PC-9 (cell line): ENCODE measurements at regions not wholly inside any gene's neighbourhood (a gene's known extent, or its start where the extent isn't known, plus 50 kb on each side); places are given as distances from the start of the nearest gene placed in this dataset.

Experiments
- BruUV-seq: library from RNA; stranded (reverse); fragments of 400-500 nt; replicated peaks from 2 replicates; lab custom pipeline; 2021; lab: Mats Ljungman, UMichigan
- CTCF ChIA-PET: fragments of 300-600 bp; sonication (Branson Sonifier 250); formaldehyde crosslinking; loops from one replicate; lab custom pipeline; 2022; ENCODE audit warnings: antibody characterized with exemption; lab: Charles Lee
- POLR2A ChIA-PET: fragments of 300-600 bp; sonication (Branson Sonifier 250); formaldehyde crosslinking; loops from one replicate; lab custom pipeline; 2022; ENCODE audit warnings: antibody characterized with exemption; ENCODE audit not compliant: unreplicated experiment; lab: Charles Lee
- DNase-seq, 2 experiments: peaks; one replicate each; pipeline versions ENCODE4 v3.0.0 to v3.0.0-alpha.2; 2015 to 2022; ENCODE audit warnings: mixed read lengths in 1 of 2
- H2AFZ ChIP-seq: fragments of 200-600 bp; sonication (generic); 2 replicates; pipeline ENCODE4 v1.8.1; 2017; ENCODE audit warnings: antibody characterized with exemption
- H3F3A ChIP-seq: fragments of 200-600 bp; sonication (generic); 2 replicates; pipeline ENCODE4 v1.8.1; 2017; ENCODE audit warnings: antibody characterized with exemption, mild to moderate bottlenecking, low read depth; ENCODE audit not compliant: insufficient read depth
- H3K27ac ChIP-seq: fragments of 200-600 bp; sonication (generic); 2 replicates; pipeline ENCODE4 v1.6.1; 2016; ENCODE audit warnings: mixed run types
- H3K27me3 ChIP-seq: fragments of 200-600 bp; sonication (generic); 2 replicates; pipeline ENCODE4 v1.6.1; 2016; ENCODE audit warnings: low read depth, mixed run types; ENCODE audit not compliant: insufficient read depth
- H3K36me3 ChIP-seq: fragments of 200-600 bp; sonication (generic); 2 replicates; pipeline ENCODE4 v1.6.1; 2016; ENCODE audit warnings: low read depth, mixed run types
- H3K4me1 ChIP-seq: fragments of 200-600 bp; sonication (generic); replicated peaks from 2 replicates; pipeline ENCODE4 v1.6.1; 2016; ENCODE audit warnings: mixed run types; ENCODE audit not compliant: insufficient read depth
- H3K4me2 ChIP-seq: fragments of 200-600 bp; sonication (generic); 2 replicates; pipeline ENCODE4 v1.6.1; 2017; ENCODE audit warnings: mixed run types
- H3K4me3 ChIP-seq: fragments of 200-600 bp; sonication (generic); 2 replicates; pipeline ENCODE4 v1.6.1; 2016; ENCODE audit warnings: mixed run types
- H3K79me2 ChIP-seq: fragments of 200-600 bp; sonication (generic); 2 replicates; pipeline ENCODE4 v1.6.1; 2017; ENCODE audit warnings: low read depth, mixed run types
- H3K9me2 ChIP-seq: fragments of 200-600 bp; sonication (generic); 2 replicates; pipeline ENCODE4 v1.8.1; 2017; ENCODE audit warnings: mild to moderate bottlenecking; ENCODE audit not compliant: insufficient read depth
- H3K9me3 ChIP-seq: fragments of 200-600 bp; sonication (generic); 2 replicates; pipeline ENCODE4 v1.8.1; 2016; ENCODE audit warnings: low read depth; ENCODE audit not compliant: insufficient read depth
- H4K20me1 ChIP-seq: fragments of 200-600 bp; sonication (generic); 2 replicates; pipeline ENCODE4 v1.8.1; 2017; ENCODE audit not compliant: insufficient read depth
- CTCF ChIP-seq: fragments of 200-600 bp; sonication (generic); conservative IDR thresholded peaks from 2 replicates; pipeline ENCODE4 v1.6.1; 2017; ENCODE audit warnings: mixed run types, antibody characterized with exemption, mild to moderate bottlenecking, moderate library complexity
- EZH2 ChIP-seq: fragments of 200-600 bp; sonication (generic); IDR thresholded peaks from 2 replicates; pipeline ENCODE4 v1.8.0; 2017; ENCODE audit warnings: antibody characterized with exemption, low read depth
- intact Hi-C: fragments of 100-400 bp; cut with micrococcal nuclease; formaldehyde crosslinking; loops from one replicate; pipeline ENCODE4 v1.10.0; 2022; ENCODE audit not compliant: unreplicated experiment

DNA sequence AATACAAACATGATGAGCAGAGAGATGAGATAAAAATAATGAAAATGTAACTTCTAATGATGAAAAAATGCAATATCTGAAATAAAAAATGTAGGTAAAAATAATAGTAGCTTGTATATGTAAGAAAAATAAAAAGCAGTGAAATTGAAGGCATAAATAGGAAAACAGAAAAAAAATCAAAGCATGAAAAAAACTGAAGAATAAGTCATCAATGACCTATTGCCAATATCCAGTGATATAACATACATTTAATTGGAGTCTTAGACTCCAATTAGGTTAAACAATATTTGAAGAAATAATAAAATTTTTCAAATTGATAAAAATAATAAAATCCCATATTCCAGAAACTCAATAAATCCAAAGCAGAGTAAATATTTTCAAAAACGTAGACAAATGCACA is 114.0 kb upstream of the HDGFL1 start:
- H3K4me1 ChIP-seq = no peaks in the 10 kb centered on the region
- no peak for DNase-seq
- H3K36me3 ChIP-seq = no peaks in the 10 kb centered on the region
- ChIA-PET POLR2A (no interaction called here), CTCF (no interaction called here)
- H4K20me1 ChIP-seq = no peaks in the 10 kb centered on the region
- no peak overlapping the region for H3K4me2 ChIP-seq
- no peaks in the 10 kb centered on the region for H3K27me3 ChIP-seq
- TF ChIP-seq EZH2 (no peak), CTCF (no peak)
- H3F3A ChIP-seq = no peaks in the 10 kb centered on the region
- H3K9me2 ChIP-seq = no peaks in the 10 kb centered on the region; the same call in 1 of the 2 replicates
- no peaks in the 10 kb centered on the region; the same call in 1 of the 2 replicates for H3K9me3 ChIP-seq
- intact Hi-C loops = no loop called here
- H3K4me3 ChIP-seq = no peak overlapping the region
- H2AFZ ChIP-seq = no peak overlapping the region
- H3K79me2 ChIP-seq = no peaks in the 10 kb centered on the region
- no TSS peak for BruUV-seq
- no peak overlapping the region for H3K27ac ChIP-seq

- Histone ChIP-seq H3K4me2 (no peak overlapping the region), H3F3A (no peaks in the 10 kb centered on the region), H3K9me2 (no peaks in the 10 kb centered on the region), H3K79me2 (no peaks in the 10 kb centered on the region), H2AFZ (no peak overlapping the region), H3K27me3 (no peaks in the 10 kb centered on the region), H3K27ac (no peak overlapping the region), H3K9me3 (no peaks in the 10 kb centered on the region), H3K4me1 (no peaks in the 10 kb centered on the region), H4K20me1 (no peaks in the 10 kb centered on the region), H3K4me3 (no peak overlapping the region), H3K36me3 (no peaks in the 10 kb centered on the region)
- BruUV-seq = no TSS peak
- ChIA-PET POLR2A (no interaction called here), CTCF (no interaction called here)
- no peak for DNase-seq
- intact Hi-C loops = no loop called here
- no peak for TF ChIP-seq CTCF
- TF ChIP-seq EZH2 = no peak
Measured at GRCh38 chr6:22457996-22458395, 111.4 kb upstream of the HDGFL1 start.

GRCh38 chr6:22466665-22467245 is 102.6 kb upstream of the HDGFL1 start:
- DNase-seq = no peak
- CTCF ChIA-PET = no interaction called here
- POLR2A ChIA-PET = no interaction called here
- H3K27me3 ChIP-seq = no peaks in the 10 kb centered on the region
- no peaks in the 10 kb centered on the region for H3K9me2 ChIP-seq
- H3K4me3 ChIP-seq = no peak overlapping the region
- no TSS peak for BruUV-seq
- H3K27ac ChIP-seq = no peak overlapping the region
- no peaks in the 10 kb centered on the region for H3F3A ChIP-seq
- H3K4me1 ChIP-seq = 0 out of 2 replicates have a peak, but pooled peaks cover 4% of the 10 kb centered on the region
- no peak overlapping the region for H3K4me2 ChIP-seq
- H3K36me3 ChIP-seq = no peaks in the 10 kb centered on the region
- H4K20me1 ChIP-seq = no peaks in the 10 kb centered on the region
- intact Hi-C loops = no loop called here
- no peak for TF ChIP-seq CTCF
- no peaks in the 10 kb centered on the region for H3K79me2 ChIP-seq
- H2AFZ ChIP-seq = no peak overlapping the region
- H3K9me3 ChIP-seq = no peaks in the 10 kb centered on the region
